Vagina (tissue), 2 donors: ENCODE measurements at regions not wholly inside any gene's neighbourhood (a gene's known extent, or its start where the extent isn't known, plus 50 kb on each side); places are given as distances from the start of the nearest gene placed in this dataset.

ENCODE experiments used
- DNase-seq, 2 donors: peaks; one replicate each; pipeline ENCODE4 v3.0.0-alpha.2; 2017; ENCODE audit errors: extremely low spot score in 2 of 2
- H3K27ac ChIP-seq: fragments of 200-600 bp; sonication (generic); one replicate; pipeline ENCODE4 v1.5.1; 2019
- H3K27me3 ChIP-seq: fragments of 200-600 bp; sonication (generic); one replicate; pipeline ENCODE4 v1.5.1; 2019
- H3K36me3 ChIP-seq, 2 donors: fragments of 200-600 bp; sonication (generic); one replicate each; pipeline ENCODE4 v1.5.1; 2017 to 2019
- H3K4me1 ChIP-seq: fragments of 200-600 bp; sonication (generic); one replicate; pipeline ENCODE4 v1.5.1; 2019
- H3K4me3 ChIP-seq, 2 donors: fragments of 200-600 bp; sonication (generic); 1 replicate in 1 of 2; 2 replicates in 1 of 2; pipeline ENCODE4 v1.5.1; 2016 to 2019
- H3K9me3 ChIP-seq: fragments of 200-600 bp; sonication (generic); one replicate; pipeline ENCODE4 v1.5.1; 2019
- POLR2A ChIP-seq, 2 donors: fragments of 450-650 bp; IDR thresholded peaks; one replicate each; pipeline ENCODE4 v1.6.1; 2017; ENCODE audit warnings: antibody characterized with exemption in 2 of 2, mild to moderate bottlenecking in 2 of 2, moderate library complexity in 2 of 2
- POLR2AphosphoS5 ChIP-seq, 2 donors: sonication (generic); formaldehyde crosslinking; IDR thresholded peaks; one replicate each; pipeline ENCODE4 v1.9.0; 2017; ENCODE audit warnings: antibody characterized with exemption in 2 of 2, mild to moderate bottlenecking in 2 of 2, low read depth in 1 of 2; ENCODE audit not compliant: insufficient read depth in 1 of 2
- intact Hi-C: fragments of 100-400 bp; cut with DNase I; formaldehyde crosslinking; loops from one replicate; pipeline ENCODE4 v1.15.1; 2023
- TF ChIP-seq, protein P1 (sequence below), 3 experiments: fragments of 450-650 bp in 2 of 3; fragments of 200-600 bp in 1 of 3; sonication (generic) in 1 of 3; IDR thresholded peaks; one replicate each; pipeline ENCODE4 v1.5.1; 2017 to 2019; ENCODE audit warnings: antibody characterized with exemption in 3 of 3, mild to moderate bottlenecking in 2 of 3, moderate library complexity in 2 of 3

DNA sequence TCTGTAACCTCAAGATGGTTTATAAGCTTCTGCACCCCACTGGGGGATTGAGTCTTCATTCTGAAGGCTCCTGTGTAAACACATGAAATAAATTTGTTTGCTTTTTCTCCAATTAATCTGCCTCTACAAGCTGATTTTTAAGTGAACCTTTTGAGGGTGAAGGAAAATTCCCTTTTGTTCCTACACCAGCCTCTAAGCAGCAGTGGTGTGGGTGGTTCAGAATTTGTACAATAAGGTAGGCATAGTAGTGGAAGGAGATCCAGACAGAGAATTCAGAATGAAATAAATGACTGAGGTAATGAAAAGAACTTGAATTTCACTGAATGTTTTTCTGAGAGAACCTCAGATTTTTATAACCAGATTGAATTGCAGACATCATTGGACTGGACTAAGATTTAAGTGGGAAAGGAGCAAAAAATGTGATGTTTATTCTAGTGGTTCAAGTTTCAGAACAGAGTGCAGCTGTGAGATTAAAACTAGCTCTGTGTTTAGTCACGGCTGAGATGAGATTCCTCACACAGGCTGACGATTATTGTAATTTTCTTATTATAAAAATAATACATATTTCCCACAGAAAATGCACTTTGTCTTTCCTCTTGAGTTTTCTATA, 1162.2 kb downstream of the TYW1 start:
- Histone ChIP-seq H3K27ac (no peak overlapping the region), H3K36me3 (no peaks in the 10 kb centered on the region), H3K4me3 (no peak overlapping the region), H3K9me3 (no peaks in the 10 kb centered on the region), H3K4me1 (no peaks in the 10 kb centered on the region), H3K27me3 (no peaks in the 10 kb centered on the region)
- no peak for TF ChIP-seq POLR2A (IDR thresholded peaks at IDR 0.05)
- no peak for TF ChIP-seq POLR2AphosphoS5 (IDR thresholded peaks at IDR 0.05; ENCODE audit: insufficient read depth in 1 of 2, low read depth in 1 of 2)
- TF ChIP-seq, protein P1, sequence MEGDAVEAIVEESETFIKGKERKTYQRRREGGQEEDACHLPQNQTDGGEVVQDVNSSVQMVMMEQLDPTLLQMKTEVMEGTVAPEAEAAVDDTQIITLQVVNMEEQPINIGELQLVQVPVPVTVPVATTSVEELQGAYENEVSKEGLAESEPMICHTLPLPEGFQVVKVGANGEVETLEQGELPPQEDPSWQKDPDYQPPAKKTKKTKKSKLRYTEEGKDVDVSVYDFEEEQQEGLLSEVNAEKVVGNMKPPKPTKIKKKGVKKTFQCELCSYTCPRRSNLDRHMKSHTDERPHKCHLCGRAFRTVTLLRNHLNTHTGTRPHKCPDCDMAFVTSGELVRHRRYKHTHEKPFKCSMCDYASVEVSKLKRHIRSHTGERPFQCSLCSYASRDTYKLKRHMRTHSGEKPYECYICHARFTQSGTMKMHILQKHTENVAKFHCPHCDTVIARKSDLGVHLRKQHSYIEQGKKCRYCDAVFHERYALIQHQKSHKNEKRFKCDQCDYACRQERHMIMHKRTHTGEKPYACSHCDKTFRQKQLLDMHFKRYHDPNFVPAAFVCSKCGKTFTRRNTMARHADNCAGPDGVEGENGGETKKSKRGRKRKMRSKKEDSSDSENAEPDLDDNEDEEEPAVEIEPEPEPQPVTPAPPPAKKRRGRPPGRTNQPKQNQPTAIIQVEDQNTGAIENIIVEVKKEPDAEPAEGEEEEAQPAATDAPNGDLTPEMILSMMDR (IDR thresholded peaks at IDR 0.05): no peak
- no peak for DNase-seq
- intact Hi-C loops: no loop called here

DNA sequence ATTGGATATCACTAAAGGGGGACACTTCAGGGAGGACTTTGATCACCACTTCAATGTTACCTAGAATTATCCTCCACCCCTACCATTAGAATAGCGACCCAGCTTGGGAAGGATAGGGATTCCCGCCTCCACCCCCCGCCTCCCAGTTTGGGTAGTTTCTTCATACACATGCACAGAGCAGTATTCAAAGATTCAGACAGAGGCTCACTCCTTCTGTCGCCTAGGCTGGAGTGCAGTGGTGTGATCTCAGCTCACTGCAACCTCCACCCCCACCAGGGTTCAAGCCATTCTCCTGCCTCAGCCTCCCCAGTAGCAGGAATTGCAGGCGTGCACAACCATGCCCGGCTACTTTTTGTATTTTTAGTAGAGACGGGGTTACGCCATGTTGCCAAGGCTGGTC, 1166.1 kb downstream of the TYW1 start:
- no peaks in the 10 kb centered on the region for H3K9me3 ChIP-seq
- intact Hi-C loops: no loop called here
- no peak overlapping the region for H3K4me3 ChIP-seq
- H3K27me3 ChIP-seq: no peaks in the 10 kb centered on the region
- no peaks in the 10 kb centered on the region for H3K36me3 ChIP-seq
- no peaks in the 10 kb centered on the region for H3K4me1 ChIP-seq
- no peak overlapping the region for H3K27ac ChIP-seq
- TF ChIP-seq POLR2AphosphoS5 (IDR thresholded peaks at IDR 0.05; ENCODE audit: insufficient read depth in 1 of 2, low read depth in 1 of 2) (no peak), POLR2A (IDR thresholded peaks at IDR 0.05) (no peak)
- TF ChIP-seq, protein P1 (IDR thresholded peaks at IDR 0.05): no peak
- no peak for DNase-seq

DNA sequence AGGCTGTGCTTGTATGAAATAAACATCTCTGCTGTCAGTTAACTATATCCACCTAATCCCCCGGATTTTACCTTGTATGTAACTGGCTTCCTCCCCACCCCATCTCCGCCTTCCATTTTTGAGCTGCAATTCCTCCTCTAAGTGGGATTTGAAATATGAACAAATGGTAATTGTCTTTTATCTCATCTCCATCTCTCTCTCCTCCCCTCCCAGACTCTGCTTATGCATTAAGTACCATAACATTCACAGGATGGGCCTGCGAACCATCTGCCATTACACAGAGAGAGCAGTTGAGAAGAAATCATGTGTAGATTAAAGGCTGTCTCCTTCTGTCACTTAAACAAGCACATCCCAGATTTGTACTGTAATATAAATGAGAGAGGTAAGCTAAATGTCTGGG, 1169.9 kb downstream of the TYW1 start:
- no peaks in the 10 kb centered on the region for H3K9me3 ChIP-seq
- H3K4me1 ChIP-seq: no peaks in the 10 kb centered on the region
- intact Hi-C loops: no loop called here
- no peaks in the 10 kb centered on the region for H3K27me3 ChIP-seq
- no peak overlapping the region for H3K27ac ChIP-seq
- no peak for DNase-seq
- H3K36me3 ChIP-seq: no peaks in the 10 kb centered on the region
- TF ChIP-seq POLR2A (IDR thresholded peaks at IDR 0.05): no peak
- TF ChIP-seq, protein P1 (IDR thresholded peaks at IDR 0.05): no peak
- no peak for TF ChIP-seq POLR2AphosphoS5 (IDR thresholded peaks at IDR 0.05; ENCODE audit: insufficient read depth in 1 of 2, low read depth in 1 of 2)
- no peak overlapping the region for H3K4me3 ChIP-seq

DNA sequence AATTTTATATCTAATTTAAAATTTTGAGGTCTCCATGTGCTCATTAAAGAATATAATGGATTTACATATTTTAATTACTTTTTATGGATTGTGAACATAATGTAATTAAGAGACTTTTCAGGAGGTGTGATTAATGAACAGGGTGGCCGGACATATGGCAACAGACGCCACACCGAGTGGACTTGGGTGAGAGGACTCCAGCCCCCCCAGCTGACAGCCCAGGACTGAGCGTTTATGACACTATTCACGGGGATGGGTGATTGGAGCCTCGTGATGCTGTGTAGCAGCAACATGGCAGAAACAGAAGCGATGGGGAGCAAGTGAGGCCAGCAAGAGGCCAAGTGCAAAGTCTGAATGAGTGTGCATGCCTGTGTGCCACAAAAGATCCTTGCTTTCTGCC, 1176.9 kb downstream of the TYW1 start:
- H3K9me3 ChIP-seq: no peaks in the 10 kb centered on the region
- no peaks in the 10 kb centered on the region for H3K36me3 ChIP-seq
- H3K27ac ChIP-seq: no peak overlapping the region
- no peak for DNase-seq
- H3K27me3 ChIP-seq: no peaks in the 10 kb centered on the region
- H3K4me1 ChIP-seq: no peaks in the 10 kb centered on the region
- no peak overlapping the region for H3K4me3 ChIP-seq
- TF ChIP-seq POLR2A (IDR thresholded peaks at IDR 0.05) (no peak), POLR2AphosphoS5 (IDR thresholded peaks at IDR 0.05; ENCODE audit: insufficient read depth in 1 of 2, low read depth in 1 of 2) (no peak)
- TF ChIP-seq, protein P1 (IDR thresholded peaks at IDR 0.05): no peak
- intact Hi-C loops: no loop called here

DNA sequence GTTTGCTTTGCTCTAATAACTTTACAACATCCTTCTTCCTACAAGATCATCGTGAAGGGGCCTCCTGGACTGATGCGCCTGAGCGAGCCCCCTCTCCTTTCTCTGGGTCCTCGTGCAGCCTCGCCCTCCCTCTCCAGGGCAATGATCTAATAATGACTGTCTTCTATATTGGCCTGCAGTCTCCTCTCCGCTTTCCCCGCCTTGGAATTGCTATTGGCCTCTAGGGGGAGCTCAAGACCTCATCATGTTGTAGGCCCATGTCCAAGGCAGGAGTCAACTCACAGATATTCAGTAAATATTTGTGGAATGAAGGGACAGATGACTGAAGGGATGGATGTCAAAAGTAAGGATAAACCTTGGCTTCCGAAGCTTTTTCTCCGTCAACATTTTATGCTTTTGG, 1180.3 kb downstream of the TYW1 start:
- Histone ChIP-seq H3K27me3 (no peaks in the 10 kb centered on the region), H3K9me3 (no peaks in the 10 kb centered on the region), H3K4me3 (no peak overlapping the region), H3K36me3 (no peaks in the 10 kb centered on the region), H3K27ac (no peak overlapping the region), H3K4me1 (no peaks in the 10 kb centered on the region)
- DNase-seq: no peak
- intact Hi-C loops: no loop called here
- TF ChIP-seq, protein P1 (IDR thresholded peaks at IDR 0.05): peak in 2 of 3 experiments; percentile 18 to 22
- no peak for TF ChIP-seq POLR2AphosphoS5 (IDR thresholded peaks at IDR 0.05; ENCODE audit: insufficient read depth in 1 of 2, low read depth in 1 of 2)
